NCI-H345 (cell line): ENCODE measurements at regions not wholly inside any gene's neighbourhood (a gene's known extent, or its start where the extent isn't known, plus 50 kb on each side); places are given as distances from the start of the nearest gene placed in this dataset.
"Not testable (repeated sequence)": the region's sequence is repeated elsewhere in the genome, so short reads cannot be mapped to it uniquely, and the experiment has no call there.

Source experiments
- DNase-seq: peaks from one replicate; lab custom pipeline; 2025; lab: John Stamatoyannopoulos, UW

- no peak for DNase-seq
These were observed 550.3 kb downstream of the SMARCA1 start for GRCh38 chrX:128973033-128973432.

- no peak for DNase-seq
These were observed 562.0 kb downstream of the SMARCA1 start for GRCh38 chrX:128961290-128961689.

DNA sequence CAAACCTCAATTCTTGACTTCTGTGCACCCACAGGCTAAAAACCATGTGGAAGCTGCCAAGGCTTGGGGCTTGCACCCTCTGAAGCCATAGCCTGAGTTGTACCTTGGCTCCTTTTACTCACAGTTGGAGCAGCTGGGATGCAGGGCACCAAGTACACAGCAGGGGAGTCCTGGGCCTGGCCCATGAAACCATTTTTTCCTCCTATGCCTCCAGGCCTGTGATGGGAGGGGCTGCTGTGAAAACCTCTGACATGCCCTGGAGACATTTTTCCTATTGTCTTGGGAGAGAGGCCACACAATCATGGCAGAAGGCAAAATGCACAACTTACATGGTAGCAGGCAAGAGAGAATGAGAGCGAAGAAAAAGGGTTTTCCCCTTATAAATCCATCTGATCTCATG lies 568.6 kb downstream of the SMARCA1 start:
- DNase-seq = not testable (repeated sequence)

DNA sequence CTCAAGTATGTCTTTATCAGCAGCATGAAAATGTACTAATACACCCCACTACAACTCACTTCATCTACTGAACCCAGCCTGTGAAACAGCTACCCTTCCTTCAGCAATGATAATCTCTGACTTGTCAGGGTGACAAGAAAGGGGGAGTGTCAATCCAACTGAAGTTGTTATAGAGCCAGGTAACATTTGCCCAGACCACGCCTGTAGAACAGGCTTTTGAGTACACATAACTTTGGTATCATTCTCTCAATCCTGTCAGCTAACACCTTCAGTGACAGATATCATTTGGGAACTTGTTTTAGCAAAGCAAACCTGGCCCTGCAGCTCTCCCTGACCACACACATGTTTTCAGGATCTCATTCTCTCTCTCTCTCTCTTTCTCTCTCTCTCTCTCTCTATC lies 592.2 kb downstream of the SMARCA1 start:
- DNase-seq = no peak

- DNase-seq = no peak
These were observed 593.8 kb downstream of the SMARCA1 start for GRCh38 chrX:128929271-128930057.

DNA sequence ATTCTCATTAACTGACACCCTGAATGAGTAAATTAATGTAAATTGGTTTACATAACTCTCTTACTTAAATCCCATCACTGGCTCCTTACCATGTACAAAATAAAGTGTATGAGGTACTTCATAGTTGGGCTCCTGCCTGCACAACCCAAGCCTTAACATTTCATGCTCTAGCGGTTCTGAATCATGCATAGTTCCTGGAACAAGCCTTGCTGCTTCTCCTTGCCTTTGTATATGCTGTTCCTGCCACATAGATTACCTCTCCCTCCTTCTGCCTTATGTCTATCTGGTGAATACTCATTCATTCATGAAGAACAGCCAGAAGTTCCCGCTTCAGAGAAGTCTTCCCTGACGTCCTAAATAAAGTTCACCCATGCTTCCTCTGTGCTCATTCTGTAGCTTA lies 594.7 kb downstream of the SMARCA1 start:
- DNase-seq = no peak

GRCh38 chrX:128927363-128927762 lies 595.9 kb downstream of the SMARCA1 start:
- no peak for DNase-seq

- no peak for DNase-seq
These were observed 616.5 kb downstream of the SMARCA1 start for GRCh38 chrX:128906753-128907152.

DNA sequence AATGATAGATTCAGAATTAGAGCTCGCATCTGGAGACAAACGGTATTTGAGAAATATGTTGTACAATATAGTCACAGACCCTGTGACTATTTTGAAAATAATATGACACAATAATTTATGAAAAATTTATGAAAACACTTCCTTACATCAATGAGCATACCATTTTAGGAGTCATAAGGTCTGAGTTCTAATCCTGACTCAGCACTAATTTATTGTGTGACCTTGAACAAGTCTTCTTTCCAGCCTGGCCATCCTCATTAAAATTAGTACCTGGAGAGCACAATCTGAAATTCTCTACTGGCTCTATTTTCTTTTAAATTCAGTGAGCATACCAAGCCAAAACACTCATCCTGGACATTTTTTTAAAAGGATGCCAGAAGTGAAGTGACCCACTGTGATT lies 622.3 kb downstream of the SMARCA1 start:
- DNase-seq = no peak

DNA sequence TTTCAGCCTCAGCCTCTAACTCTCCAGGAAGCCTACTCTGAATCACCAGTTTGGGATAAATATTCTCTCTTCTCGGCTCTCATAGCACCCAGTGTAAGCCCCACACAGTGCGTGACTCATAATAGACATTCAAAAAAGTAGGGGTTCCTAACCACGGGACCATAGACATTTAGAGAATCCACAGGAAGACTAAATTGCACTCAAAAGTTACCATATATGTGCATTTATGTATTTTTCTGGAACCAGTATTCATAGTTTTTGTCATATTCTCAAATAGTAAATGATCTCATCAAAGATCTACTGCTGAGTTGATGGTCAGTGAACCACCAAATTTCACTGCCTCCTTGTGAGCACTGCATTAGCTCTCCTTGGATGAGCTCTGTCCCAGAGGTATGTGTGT lies 625.7 kb downstream of the SMARCA1 start:
- DNase-seq = no peak

GRCh38 chrX:128891554-128891953 lies 631.7 kb downstream of the SMARCA1 start:
- DNase-seq = no peak

- DNase-seq = no peak
These were observed 638.9 kb downstream of the SMARCA1 start for GRCh38 chrX:128884430-128884829.

DNA sequence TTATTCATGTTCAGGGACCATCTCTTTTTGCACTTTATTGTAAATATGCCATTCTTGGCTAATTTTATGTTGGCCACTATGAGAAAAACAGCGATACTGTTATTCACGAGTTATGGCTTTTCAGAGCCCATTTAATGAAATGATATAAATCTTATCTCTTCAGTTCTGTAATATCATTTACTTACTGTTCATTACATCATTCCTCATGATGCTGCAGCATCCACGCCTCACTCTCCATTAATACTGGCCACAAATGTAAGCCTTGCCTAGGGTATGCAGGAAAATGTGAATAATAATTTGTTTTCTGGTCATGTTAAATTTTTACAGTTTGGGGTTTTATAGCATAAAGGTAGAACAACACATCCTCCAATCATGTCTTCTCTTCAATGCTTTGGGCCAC lies 639.6 kb downstream of the SMARCA1 start:
- no peak for DNase-seq

GRCh38 chrX:128870361-128870760 lies 652.9 kb downstream of the SMARCA1 start:
- no peak for DNase-seq

GRCh38 chrX:128862557-128862956 lies 660.7 kb downstream of the SMARCA1 start:
- DNase-seq = no peak

GRCh38 chrX:128848374-128848773 lies 674.9 kb downstream of the SMARCA1 start:
- DNase-seq = no peak

- DNase-seq = no peak
These were observed 676.9 kb downstream of the SMARCA1 start for GRCh38 chrX:128846385-128846784.

DNA sequence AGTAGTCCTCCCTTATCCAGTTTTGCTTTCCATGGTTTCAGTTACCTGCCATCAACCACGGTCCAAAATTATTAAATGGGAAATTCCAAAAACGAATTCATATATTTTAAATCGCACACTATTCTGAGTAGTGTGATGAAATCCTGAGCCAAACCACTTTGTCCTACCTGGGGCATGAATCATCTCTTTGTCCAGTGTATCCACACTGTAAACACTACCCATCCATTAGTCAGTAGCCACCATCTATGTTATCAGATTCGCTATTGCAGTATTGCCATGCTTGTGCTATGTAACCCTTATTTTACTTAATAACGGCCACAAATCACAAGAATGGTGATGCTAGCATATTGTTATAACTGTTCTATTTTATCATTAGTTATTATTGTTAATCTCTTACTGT lies 704.6 kb downstream of the SMARCA1 start:
- DNase-seq = no peak

GRCh38 chrX:128816919-128817318 lies 706.4 kb downstream of the SMARCA1 start:
- DNase-seq = no peak

- no peak for DNase-seq
These were observed 715.9 kb downstream of the SMARCA1 start for GRCh38 chrX:128807367-128807766.

- DNase-seq = no peak
These were observed 718.1 kb downstream of the SMARCA1 start for GRCh38 chrX:128805236-128805635.

GRCh38 chrX:128804828-128805227 lies 718.5 kb downstream of the SMARCA1 start:
- DNase-seq = no peak

DNA sequence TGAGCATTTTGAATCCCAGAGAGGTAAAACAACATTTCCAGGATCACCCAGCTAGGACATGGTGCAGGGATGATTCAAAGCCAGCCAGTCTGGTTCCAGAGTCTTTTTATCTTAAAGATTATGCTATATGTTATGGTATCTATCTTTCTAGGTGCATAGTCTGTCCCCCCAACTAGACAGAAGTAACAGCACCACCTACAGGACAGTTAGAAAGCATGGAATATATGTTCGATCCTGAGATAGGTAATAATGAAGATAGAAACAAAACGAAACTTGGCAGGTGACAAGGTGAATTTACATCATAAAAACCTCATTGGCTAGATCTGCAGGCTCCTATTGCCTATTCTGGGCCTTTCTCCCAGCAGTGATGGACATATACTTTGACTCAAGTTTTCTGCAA lies 723.2 kb downstream of the SMARCA1 start:
- DNase-seq = no peak

DNA sequence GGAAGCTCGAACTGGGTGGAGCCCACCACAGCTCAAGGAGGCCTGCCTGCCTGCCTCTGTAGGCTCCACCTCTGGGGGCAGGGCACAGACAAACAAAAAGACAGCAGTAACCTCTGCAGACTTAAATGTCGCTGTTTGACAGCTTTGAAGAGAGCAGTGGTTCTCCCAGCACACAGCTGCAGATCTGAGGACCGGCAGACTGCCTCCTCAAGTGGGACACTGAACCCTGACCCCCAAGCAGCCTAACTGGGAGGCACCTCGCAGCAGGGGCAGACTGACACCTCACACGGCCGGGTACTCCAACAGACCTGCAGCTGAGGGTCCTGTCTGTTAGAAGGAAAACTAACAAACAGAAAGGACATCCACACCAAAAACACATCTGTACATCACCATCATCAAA lies 730.9 kb upstream of the ACTRT1 start:
- DNase-seq = not testable (repeated sequence)
